ENCODE measurements at regions not wholly inside any gene's neighbourhood (a gene's known extent, or its start where the extent isn't known, plus 50 kb on each side); places are given as distances from the start of the nearest gene placed in this dataset.
A peak's percentile ranks its signal among the peaks of the same experiment; 100 is the strongest.

DNA sequence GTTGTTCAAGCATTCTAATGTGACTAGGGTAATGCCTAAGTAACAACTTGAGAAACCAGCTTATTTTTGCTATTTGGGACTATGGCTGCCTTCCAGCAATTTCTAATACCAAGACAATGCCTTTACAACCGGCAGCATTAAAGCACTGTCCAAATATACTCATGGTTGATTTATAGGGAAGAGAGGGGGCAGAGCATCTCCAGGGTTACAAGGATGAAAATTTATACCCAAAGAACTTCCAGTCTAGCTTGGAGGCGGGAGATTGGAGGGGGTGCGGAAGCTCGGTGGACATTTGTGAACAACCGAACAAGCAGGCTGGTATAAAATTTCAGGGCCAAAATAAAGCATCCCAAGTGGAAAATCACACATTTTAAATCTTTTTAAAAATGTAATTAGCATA lies 79.4 kb upstream of the FOXN2 start:
- no peaks in the 10 kb centered on the region for H3K36me3 ChIP-seq
- H3K4me3 ChIP-seq = no peak overlapping the region
- no peak for ATAC-seq
- WGBS, 2 donors (ENCODE audit: low coverage in 1 of 2) = 73 to 80% methylated on average over 5 of the region's 5 CpGs
- no peaks in the 10 kb centered on the region for H3K4me1 ChIP-seq
- H3K9me3 ChIP-seq = no peaks in the 10 kb centered on the region
- TF ChIP-seq POLR2AphosphoS5 (IDR thresholded peaks at IDR 0.05) (no peak), EP300 (IDR thresholded peaks at IDR 0.05) (no peak), POLR2A (IDR thresholded peaks at IDR 0.05) (no peak)
- TF ChIP-seq, protein P1, sequence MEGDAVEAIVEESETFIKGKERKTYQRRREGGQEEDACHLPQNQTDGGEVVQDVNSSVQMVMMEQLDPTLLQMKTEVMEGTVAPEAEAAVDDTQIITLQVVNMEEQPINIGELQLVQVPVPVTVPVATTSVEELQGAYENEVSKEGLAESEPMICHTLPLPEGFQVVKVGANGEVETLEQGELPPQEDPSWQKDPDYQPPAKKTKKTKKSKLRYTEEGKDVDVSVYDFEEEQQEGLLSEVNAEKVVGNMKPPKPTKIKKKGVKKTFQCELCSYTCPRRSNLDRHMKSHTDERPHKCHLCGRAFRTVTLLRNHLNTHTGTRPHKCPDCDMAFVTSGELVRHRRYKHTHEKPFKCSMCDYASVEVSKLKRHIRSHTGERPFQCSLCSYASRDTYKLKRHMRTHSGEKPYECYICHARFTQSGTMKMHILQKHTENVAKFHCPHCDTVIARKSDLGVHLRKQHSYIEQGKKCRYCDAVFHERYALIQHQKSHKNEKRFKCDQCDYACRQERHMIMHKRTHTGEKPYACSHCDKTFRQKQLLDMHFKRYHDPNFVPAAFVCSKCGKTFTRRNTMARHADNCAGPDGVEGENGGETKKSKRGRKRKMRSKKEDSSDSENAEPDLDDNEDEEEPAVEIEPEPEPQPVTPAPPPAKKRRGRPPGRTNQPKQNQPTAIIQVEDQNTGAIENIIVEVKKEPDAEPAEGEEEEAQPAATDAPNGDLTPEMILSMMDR (IDR thresholded peaks at IDR 0.05) = no peak
- no peaks in the 10 kb centered on the region for H3K27me3 ChIP-seq
- no peak overlapping the region for H3K27ac ChIP-seq

DNA sequence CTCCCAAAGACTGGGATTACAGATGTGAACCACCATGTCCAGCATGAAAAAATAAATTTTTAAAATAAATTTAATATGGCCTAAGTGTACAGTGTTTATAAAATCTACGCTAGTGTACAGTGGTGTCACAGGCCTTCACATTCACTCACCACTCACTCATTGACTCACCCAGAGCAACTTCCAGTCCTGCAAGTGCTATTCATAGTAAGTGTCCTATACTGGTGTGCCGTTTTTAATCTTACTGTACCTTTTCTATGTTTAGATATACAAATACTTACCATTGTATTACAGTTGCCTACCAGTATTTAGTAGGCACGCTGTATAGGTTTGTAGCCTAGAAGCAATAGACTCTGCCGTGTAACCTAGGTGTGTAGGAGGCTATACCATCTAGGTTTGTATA lies 76.1 kb upstream of the FOXN2 start:
- Histone ChIP-seq H3K27ac (no peak overlapping the region), H3K4me3 (no peak overlapping the region), H3K36me3 (no peaks in the 10 kb centered on the region), H3K27me3 (no peaks in the 10 kb centered on the region), H3K9me3 (no peaks in the 10 kb centered on the region), H3K4me1 (no peaks in the 10 kb centered on the region)
- 91 to 94% methylated on average over 4 of the region's 4 CpGs for WGBS, 2 donors (ENCODE audit: low coverage in 1 of 2)
- ATAC-seq = no peak
- no peak for TF ChIP-seq POLR2AphosphoS5 (IDR thresholded peaks at IDR 0.05)
- no peak for TF ChIP-seq EP300 (IDR thresholded peaks at IDR 0.05)
- no peak for TF ChIP-seq POLR2A (IDR thresholded peaks at IDR 0.05)
- TF ChIP-seq, protein P1 (IDR thresholded peaks at IDR 0.05) = no peak

- 89 to 93% methylated on average over 9 of the region's 9 CpGs for WGBS, 2 donors (ENCODE audit: low coverage in 1 of 2)
- TF ChIP-seq POLR2A (IDR thresholded peaks at IDR 0.05) (no peak), EP300 (IDR thresholded peaks at IDR 0.05) (no peak), POLR2AphosphoS5 (IDR thresholded peaks at IDR 0.05) (no peak)
- TF ChIP-seq, protein P1 (IDR thresholded peaks at IDR 0.05) = no peak
These were observed 73.6 kb upstream of the FOXN2 start for GRCh38 chr2:48240912-48241311.

GRCh38 chr2:48247206-48247605 lies 67.3 kb upstream of the FOXN2 start:
- no peaks in the 10 kb centered on the region for H3K36me3 ChIP-seq
- no peak overlapping the region for H3K27ac ChIP-seq
- TF ChIP-seq EP300 (IDR thresholded peaks at IDR 0.05) = no peak
- TF ChIP-seq, protein P1 (IDR thresholded peaks at IDR 0.05) = no peak
- no peak for TF ChIP-seq POLR2A (IDR thresholded peaks at IDR 0.05)
- no peak for TF ChIP-seq POLR2AphosphoS5 (IDR thresholded peaks at IDR 0.05)
- H3K4me1 ChIP-seq = peaks cover 11 to 30% (median 19%) of the 10 kb centered on the region in 3 donors
- 71 to 92% methylated on average over 3 to 4 of the region's 5 CpGs for WGBS, 2 donors (ENCODE audit: low coverage in 1 of 2)
- H3K4me3 ChIP-seq = no peak overlapping the region
- no peak for ATAC-seq
- H3K27me3 ChIP-seq = no peaks in the 10 kb centered on the region
- H3K9me3 ChIP-seq = no peaks in the 10 kb centered on the region

More at GRCh38 chr2:48240912-48241311, 73.6 kb upstream of the FOXN2 start:
- Histone ChIP-seq H3K27me3 (no peaks in the 10 kb centered on the region), H3K9me3 (no peaks in the 10 kb centered on the region), H3K4me3 (no peak overlapping the region), H3K4me1 (no peaks in the 10 kb centered on the region), H3K27ac (no peak overlapping the region), H3K36me3 (no peaks in the 10 kb centered on the region)
- no peak for ATAC-seq

GRCh38 chr2:48248251-48248933 lies 66.1 kb upstream of the FOXN2 start:
- Histone ChIP-seq H3K4me3 (no peak overlapping the region), H3K9me3 (no peaks in the 10 kb centered on the region), H3K27me3 (no peaks in the 10 kb centered on the region), H3K36me3 (no peaks in the 10 kb centered on the region), H3K4me1 (peaks cover 11 to 30% (median 19%) of the 10 kb centered on the region in 3 donors), H3K27ac (peak overlapping the region; percentile 64 to 67 (median 64))
- 63 to 82% methylated on average over 2 to 3 of the region's 3 CpGs for WGBS, 2 donors (ENCODE audit: low coverage in 1 of 2)
- ATAC-seq = peak; percentile 87
- TF ChIP-seq, protein P1 (IDR thresholded peaks at IDR 0.05) = no peak
- peak; percentile 41 for TF ChIP-seq POLR2AphosphoS5 (IDR thresholded peaks at IDR 0.05)
